BLaER1 treated with 17β-estradiol and CSF1 and Interleukin-3, amounts not matched to agents 10 nM and 100 nM (cell line): ENCODE measurements at regions not wholly inside any gene's neighbourhood (a gene's known extent, or its start where the extent isn't known, plus 50 kb on each side); places are given as distances from the start of the nearest gene placed in this dataset.

Experiments
- H3K27ac ChIP-seq, 11 experiments: shearing (Covaris generic); formaldehyde crosslinking; 2 replicates each; pipeline ENCODE4 v1.8.1; 2022
- H3K27me3 ChIP-seq, 11 experiments: shearing (Covaris generic); formaldehyde crosslinking; 2 replicates each; pipeline ENCODE4 v1.8.1; 2022
- H3K36me3 ChIP-seq, 11 experiments: shearing (Covaris generic); formaldehyde crosslinking; 2 replicates each; pipeline ENCODE4 v1.8.1; 2022
- H3K4me1 ChIP-seq, 10 experiments: shearing (Covaris generic); formaldehyde crosslinking; 2 replicates each; pipeline ENCODE4 v1.8.1; 2022
- H3K4me2 ChIP-seq, 11 experiments: shearing (Covaris generic); formaldehyde crosslinking; 2 replicates each; pipeline ENCODE4 v1.8.1; 2022
- H3K4me3 ChIP-seq, 10 experiments: shearing (Covaris generic); formaldehyde crosslinking; 2 replicates each; pipeline ENCODE4 v1.8.1; 2022
- H3K9ac ChIP-seq, 11 experiments: shearing (Covaris generic); formaldehyde crosslinking; 2 replicates each; pipeline ENCODE4 v1.8.1; 2022
- H3K9me3 ChIP-seq, 11 experiments: shearing (Covaris generic); formaldehyde crosslinking; replicated peaks in 1 of 11; 2 replicates each; pipeline ENCODE4 v1.8.1; 2022
- H4K20me1 ChIP-seq, 11 experiments: shearing (Covaris generic); formaldehyde crosslinking; 2 replicates each; pipeline ENCODE4 v1.8.1; 2022
- Cebpa-rat ChIP-seq, 11 experiments: shearing (Covaris generic); IDR thresholded peaks; 2 replicates each; pipeline ENCODE4 v1.8.1; 2022

DNA sequence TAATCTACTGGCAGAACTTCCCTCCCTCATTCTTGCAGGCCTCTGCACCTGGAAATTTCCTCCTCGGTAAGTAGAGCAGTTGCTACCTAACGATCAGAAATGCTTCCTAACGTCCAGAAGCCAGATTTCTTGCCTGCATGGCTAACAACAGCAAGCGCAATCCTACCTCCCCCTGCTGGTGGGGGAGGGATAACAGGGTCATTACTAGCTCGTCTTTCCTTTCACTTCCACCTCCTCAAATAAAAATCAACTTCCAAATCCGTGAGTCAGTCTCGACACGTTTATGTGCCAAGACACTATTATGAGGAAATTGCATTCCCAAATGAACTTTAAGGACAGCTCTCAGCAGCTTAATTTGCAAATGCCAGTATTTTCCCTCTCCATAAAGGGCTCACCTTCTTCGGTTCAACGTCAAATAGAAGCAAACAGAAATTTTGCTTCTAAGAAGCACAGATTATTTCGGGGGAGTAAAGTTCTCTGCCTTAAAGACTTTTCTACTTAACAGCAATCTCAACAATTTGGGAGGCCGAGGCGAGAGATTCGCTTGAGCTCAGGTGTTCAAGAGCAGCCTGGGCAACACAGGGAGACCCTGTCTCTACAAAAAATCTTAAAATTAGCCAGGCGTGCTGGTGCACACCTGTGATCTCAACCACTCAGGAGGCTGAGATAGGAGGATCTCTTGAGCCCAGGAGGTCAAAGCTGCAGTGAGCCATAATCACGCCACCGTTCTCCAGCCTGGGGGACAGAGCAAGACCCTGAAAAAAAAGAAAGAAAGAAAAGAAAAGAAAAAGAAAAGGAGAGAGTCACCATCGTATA lies 188.6 kb upstream of the PSMD7 start:
- H4K20me1 ChIP-seq = no peaks in the 10 kb centered on the region
- H3K27ac ChIP-seq = no peak overlapping the region
- H3K4me3 ChIP-seq = no peak overlapping the region
- no peak for TF ChIP-seq Cebpa-rat (IDR thresholded peaks at IDR 0.05)
- H3K4me1 ChIP-seq = no peaks in the 10 kb centered on the region
- no peaks in the 10 kb centered on the region for H3K36me3 ChIP-seq
- H3K27me3 ChIP-seq = no peaks in the 10 kb centered on the region
- no peak overlapping the region for H3K9ac ChIP-seq
- no peak overlapping the region for H3K4me2 ChIP-seq
- peaks cover 0 to 4% (median 0%) of the 10 kb centered on the region in 11 experiments; a peak in 5 of 22 replicates for H3K9me3 ChIP-seq

DNA sequence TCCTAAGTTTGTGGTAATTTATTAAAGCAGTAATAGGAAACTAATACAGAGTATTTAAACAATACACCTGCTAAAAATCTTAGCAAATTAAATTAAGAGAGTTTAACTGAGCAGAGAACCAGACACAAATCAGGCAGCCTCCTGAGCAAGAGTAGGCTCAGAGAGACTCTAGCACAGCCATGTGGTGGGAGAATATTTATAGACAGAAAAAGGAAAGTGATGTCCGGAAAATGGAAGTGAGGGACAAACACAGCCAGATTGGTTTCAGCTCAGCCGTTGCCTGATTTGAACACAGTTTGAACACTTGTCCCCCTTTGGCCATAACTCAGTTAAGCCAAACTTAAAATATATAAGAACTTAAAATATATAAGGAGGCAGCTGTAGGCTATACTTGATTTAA lies 192.6 kb upstream of the PSMD7 start:
- Histone ChIP-seq H3K36me3 (no peaks in the 10 kb centered on the region), H3K4me2 (no peak overlapping the region), H3K4me3 (no peak overlapping the region), H3K9me3 (peaks cover 0 to 16% (median 7%) of the 10 kb centered on the region in 11 experiments; a peak in 9 of 22 replicates), H3K4me1 (peaks cover 0 to 4% (median 0%) of the 10 kb centered on the region in 10 experiments; a peak in 1 of 20 replicates), H3K27me3 (no peaks in the 10 kb centered on the region), H3K27ac (no peak overlapping the region), H3K9ac (no peak overlapping the region), H4K20me1 (no peaks in the 10 kb centered on the region)
- no peak for TF ChIP-seq Cebpa-rat (IDR thresholded peaks at IDR 0.05)

- Histone ChIP-seq H3K4me3 (no peak overlapping the region), H3K4me2 (no peak overlapping the region), H3K36me3 (no peaks in the 10 kb centered on the region), H3K4me1 (peaks cover 0 to 4% (median 0%) of the 10 kb centered on the region in 10 experiments; a peak in 1 of 20 replicates), H4K20me1 (no peaks in the 10 kb centered on the region), H3K9ac (no peak overlapping the region), H3K9me3 (peaks cover 0 to 16% (median 7%) of the 10 kb centered on the region in 11 experiments; a peak in 9 of 22 replicates), H3K27me3 (no peaks in the 10 kb centered on the region), H3K27ac (no peak overlapping the region)
- TF ChIP-seq Cebpa-rat (IDR thresholded peaks at IDR 0.05) = no peak
Measured at GRCh38 chr16:74101379-74102137, 195.1 kb upstream of the PSMD7 start.

DNA sequence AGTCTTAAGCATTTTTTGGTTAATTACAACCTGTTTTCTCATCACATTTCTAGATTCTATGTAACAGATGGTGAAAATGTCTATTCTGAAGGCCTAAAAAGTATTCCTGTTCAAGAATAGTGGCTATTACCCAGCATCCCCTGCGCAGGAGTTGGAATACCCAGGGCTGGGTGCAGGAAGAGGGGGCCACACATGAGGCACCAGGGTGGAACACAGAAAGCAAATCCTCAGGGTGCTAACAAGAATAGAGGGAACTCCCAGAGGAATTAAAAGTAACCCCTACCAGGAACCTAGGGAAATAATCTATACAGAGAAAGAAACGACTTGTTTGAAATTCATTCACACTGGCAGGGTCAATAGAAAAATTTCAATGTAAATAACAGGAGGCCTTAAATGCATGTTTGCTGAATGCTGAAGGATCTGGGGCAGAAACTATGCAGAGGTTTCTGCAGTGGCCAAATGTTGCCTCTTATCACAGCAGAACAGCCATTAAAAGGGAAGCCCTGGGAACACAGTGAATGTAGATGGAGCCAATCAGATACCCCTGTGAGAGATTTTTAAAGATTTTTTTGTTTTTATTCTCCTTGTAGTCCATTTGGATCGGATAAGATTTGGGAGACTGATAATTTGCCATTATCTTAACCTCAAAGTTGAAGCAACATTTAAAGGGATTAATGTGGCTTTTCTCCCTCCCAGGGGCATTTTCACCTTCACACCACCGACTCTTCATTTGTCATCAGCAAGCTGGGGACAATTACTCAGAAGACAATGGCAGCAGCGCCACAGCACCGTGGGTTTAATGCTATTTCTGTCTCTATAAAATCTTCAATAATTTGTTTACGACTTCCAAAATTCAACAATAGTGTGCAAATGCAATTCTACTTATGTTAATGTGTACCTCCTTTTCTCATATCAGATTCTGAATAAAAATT lies 196.0 kb upstream of the PSMD7 start:
- H3K9ac ChIP-seq = no peak overlapping the region
- peaks cover 0 to 16% (median 7%) of the 10 kb centered on the region in 11 experiments; a peak in 9 of 22 replicates for H3K9me3 ChIP-seq
- no peak for TF ChIP-seq Cebpa-rat (IDR thresholded peaks at IDR 0.05)
- H3K27ac ChIP-seq = no peak overlapping the region
- peaks cover 0 to 4% (median 0%) of the 10 kb centered on the region in 10 experiments; a peak in 1 of 20 replicates for H3K4me1 ChIP-seq
- H3K4me2 ChIP-seq = peak overlapping the region in 1 of 11 experiments; percentile 6; a peak in 1 of 22 replicates
- H4K20me1 ChIP-seq = no peaks in the 10 kb centered on the region
- no peaks in the 10 kb centered on the region for H3K27me3 ChIP-seq
- H3K4me3 ChIP-seq = no peak overlapping the region
- H3K36me3 ChIP-seq = no peaks in the 10 kb centered on the region

GRCh38 chr16:74099530-74099929 lies 197.1 kb upstream of the PSMD7 start:
- no peaks in the 10 kb centered on the region for H4K20me1 ChIP-seq
- no peak overlapping the region for H3K4me2 ChIP-seq
- no peaks in the 10 kb centered on the region for H3K27me3 ChIP-seq
- no peak overlapping the region for H3K9ac ChIP-seq
- peaks cover 0 to 16% (median 7%) of the 10 kb centered on the region in 11 experiments; a peak in 9 of 22 replicates for H3K9me3 ChIP-seq
- no peak overlapping the region for H3K4me3 ChIP-seq
- H3K27ac ChIP-seq = no peak overlapping the region
- no peaks in the 10 kb centered on the region for H3K36me3 ChIP-seq
- TF ChIP-seq Cebpa-rat (IDR thresholded peaks at IDR 0.05) = no peak
- peaks cover 0 to 10% (median 0%) of the 10 kb centered on the region in 10 experiments; a peak in 8 of 20 replicates for H3K4me1 ChIP-seq

- Histone ChIP-seq H3K36me3 (no peaks in the 10 kb centered on the region), H3K9ac (no peak overlapping the region), H3K4me2 (peak overlapping the region in 4 of 11 experiments; percentile 12 to 73 (median 55); a peak in 6 of 22 replicates), H3K4me1 (peaks cover 0 to 18% (median 0%) of the 10 kb centered on the region in 10 experiments; a peak in 7 of 20 replicates), H3K4me3 (no peak overlapping the region), H3K27me3 (no peaks in the 10 kb centered on the region), H4K20me1 (no peaks in the 10 kb centered on the region), H3K27ac (no peak overlapping the region), H3K9me3 (no peaks in the 10 kb centered on the region)
- TF ChIP-seq Cebpa-rat (IDR thresholded peaks at IDR 0.05) = no peak
Measured at GRCh38 chr16:74094962-74095361, 201.7 kb upstream of the PSMD7 start.

DNA sequence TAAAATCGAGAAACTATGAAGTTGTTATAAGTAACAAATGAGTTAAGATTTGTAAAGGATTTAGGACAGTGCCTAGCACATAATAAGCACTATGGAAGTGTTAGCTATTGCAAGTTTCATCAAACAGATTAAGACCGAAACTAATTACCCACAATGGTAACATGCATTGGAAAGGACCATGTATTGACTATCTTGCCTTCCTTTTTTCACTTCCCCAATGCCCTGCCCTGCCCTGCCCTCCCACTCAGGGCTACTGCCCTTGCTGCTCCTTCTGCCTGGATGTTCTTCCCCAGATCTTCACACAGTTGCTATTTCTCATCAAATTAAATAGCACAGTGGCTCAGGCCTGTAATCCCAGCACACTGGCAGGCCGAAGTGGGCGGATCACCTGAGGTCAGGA lies 202.1 kb upstream of the PSMD7 start:
- Histone ChIP-seq H3K4me2 (peak overlapping the region in 4 of 11 experiments; percentile 12 to 73 (median 55); a peak in 6 of 22 replicates), H3K36me3 (no peaks in the 10 kb centered on the region), H3K27me3 (no peaks in the 10 kb centered on the region), H3K4me1 (peaks cover 0 to 18% (median 0%) of the 10 kb centered on the region in 10 experiments; a peak in 7 of 20 replicates), H3K27ac (no peak overlapping the region), H3K9me3 (no peaks in the 10 kb centered on the region), H3K4me3 (no peak overlapping the region), H4K20me1 (no peaks in the 10 kb centered on the region), H3K9ac (no peak overlapping the region)
- TF ChIP-seq Cebpa-rat (IDR thresholded peaks at IDR 0.05) = no peak

DNA sequence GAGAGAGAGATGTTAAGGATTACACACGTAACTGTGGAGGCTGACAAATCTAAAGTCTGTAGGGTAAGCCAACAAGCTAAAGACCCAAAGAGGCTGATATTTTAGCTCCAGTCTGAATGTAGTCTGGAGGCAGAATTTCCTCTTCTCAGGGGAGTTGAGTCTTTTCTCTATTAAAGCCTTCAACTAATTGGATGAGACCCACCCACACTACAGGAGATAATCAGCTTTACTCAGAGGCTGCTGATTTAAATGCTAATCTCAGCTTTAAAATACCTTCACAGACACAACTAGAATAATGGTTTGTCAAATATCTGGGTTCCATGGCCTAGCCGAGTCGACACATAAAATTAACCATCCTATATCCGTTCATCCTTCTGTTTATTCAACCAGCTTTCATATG lies 204.3 kb upstream of the PSMD7 start:
- H3K9me3 ChIP-seq = no peaks in the 10 kb centered on the region
- no peaks in the 10 kb centered on the region for H3K27me3 ChIP-seq

More for the DNA sequence above, 204.3 kb upstream of the PSMD7 start:
- Histone ChIP-seq H4K20me1 (no peaks in the 10 kb centered on the region), H3K36me3 (no peaks in the 10 kb centered on the region), H3K27ac (no peak overlapping the region), H3K9ac (no peak overlapping the region), H3K4me2 (no peak overlapping the region), H3K4me1 (peaks cover 0 to 27% (median 0%) of the 10 kb centered on the region in 10 experiments; a peak in 7 of 20 replicates), H3K4me3 (no peak overlapping the region)
- TF ChIP-seq Cebpa-rat (IDR thresholded peaks at IDR 0.05) = no peak
